GM19023 (cell line): ENCODE measurements at regions not wholly inside any gene's neighbourhood (a gene's known extent, or its start where the extent isn't known, plus 50 kb on each side); places are given as distances from the start of the nearest gene placed in this dataset.

Experiments used
- ATAC-seq: cut with Tn5 transposase; IDR thresholded peaks from one replicate; pipeline ENCODE4 v1.9.1; 2021; ENCODE audit warnings: mild to moderate bottlenecking, moderate library complexity; ENCODE audit not compliant: unreplicated experiment

DNA sequence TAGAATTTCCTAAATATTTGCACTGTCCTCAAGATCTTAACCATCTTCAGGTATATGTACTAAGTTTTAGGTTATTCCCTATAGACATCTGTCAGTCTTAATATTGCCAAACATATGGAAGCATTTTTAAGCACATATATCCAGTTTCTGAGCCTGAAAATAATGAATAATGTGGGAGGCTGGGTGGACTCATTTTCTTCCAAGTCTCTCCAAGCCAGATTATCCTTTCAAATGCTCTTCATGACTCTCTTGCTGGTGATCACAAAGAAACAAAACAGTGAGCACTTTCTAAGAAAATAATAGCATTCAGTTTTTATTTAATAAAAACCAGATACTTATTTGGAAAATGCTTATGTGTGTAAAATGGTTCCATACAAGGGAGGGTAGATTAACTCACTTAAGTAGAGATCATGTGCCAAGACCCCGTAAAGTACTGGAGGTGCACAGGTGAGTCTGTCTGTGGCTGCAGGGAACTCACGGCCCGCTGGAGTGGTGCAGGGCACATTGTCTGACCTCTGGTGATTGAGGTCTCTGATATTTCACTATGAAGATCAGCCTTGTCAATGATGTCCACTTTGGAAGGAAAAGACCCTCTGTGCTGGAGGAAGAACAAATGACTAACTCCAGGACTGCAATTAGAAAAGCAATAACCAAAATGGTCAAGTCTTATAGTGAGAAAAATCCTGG lies 161.6 kb downstream of the TMEM18 start:
- ATAC-seq = no peak

- no peak for ATAC-seq
These were observed 163.1 kb downstream of the TMEM18 start for GRCh38 chr2:513981-514706.

DNA sequence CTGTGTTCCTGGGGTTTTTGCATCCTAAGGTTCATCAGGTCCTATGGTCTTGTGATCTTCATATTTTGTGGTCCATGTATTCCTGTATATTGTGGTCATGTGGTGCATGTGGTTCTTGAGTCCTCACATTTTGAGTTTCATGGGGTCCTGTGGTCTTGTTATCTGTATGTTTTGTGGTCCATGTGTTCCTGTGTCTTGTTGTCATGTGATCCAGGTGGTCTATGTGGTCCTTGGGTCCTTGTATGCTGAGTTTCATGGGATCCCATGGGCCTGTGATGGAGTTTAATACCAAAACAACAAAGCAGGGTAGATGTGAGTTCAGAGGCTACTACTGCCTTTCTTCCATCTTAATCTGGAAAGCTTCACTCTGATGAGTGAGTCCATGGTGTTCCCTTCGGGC lies 166.4 kb downstream of the TMEM18 start:
- ATAC-seq = no peak

GRCh38 chr2:509888-510287 lies 167.3 kb downstream of the TMEM18 start:
- no peak for ATAC-seq

- ATAC-seq = no peak
These were observed 169.1 kb downstream of the TMEM18 start for GRCh38 chr2:508121-508520.

- no peak for ATAC-seq
These were observed 170.3 kb downstream of the TMEM18 start for GRCh38 chr2:506866-507265.

DNA sequence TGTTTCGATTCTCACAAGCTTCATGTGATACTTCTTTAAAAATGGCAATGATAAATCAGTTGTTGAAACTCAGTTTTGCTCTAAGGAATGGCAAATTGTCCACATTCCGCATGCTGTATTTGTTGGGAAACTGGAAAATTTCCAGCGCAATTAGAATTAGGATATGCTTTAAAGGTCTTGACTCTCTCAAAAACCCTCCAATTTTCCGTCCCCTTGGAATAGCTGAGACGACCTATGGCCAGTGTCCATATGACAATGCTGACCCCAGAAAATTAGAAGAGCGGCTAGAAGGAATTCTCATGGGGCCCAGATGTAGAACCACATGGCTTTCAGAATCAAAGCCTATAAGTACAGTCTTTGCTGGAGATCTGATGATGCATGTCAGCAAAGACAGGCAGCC lies 170.8 kb downstream of the TMEM18 start:
- ATAC-seq = no peak

- ATAC-seq = no peak
These were observed 171.3 kb downstream of the TMEM18 start for GRCh38 chr2:505941-506340.

DNA sequence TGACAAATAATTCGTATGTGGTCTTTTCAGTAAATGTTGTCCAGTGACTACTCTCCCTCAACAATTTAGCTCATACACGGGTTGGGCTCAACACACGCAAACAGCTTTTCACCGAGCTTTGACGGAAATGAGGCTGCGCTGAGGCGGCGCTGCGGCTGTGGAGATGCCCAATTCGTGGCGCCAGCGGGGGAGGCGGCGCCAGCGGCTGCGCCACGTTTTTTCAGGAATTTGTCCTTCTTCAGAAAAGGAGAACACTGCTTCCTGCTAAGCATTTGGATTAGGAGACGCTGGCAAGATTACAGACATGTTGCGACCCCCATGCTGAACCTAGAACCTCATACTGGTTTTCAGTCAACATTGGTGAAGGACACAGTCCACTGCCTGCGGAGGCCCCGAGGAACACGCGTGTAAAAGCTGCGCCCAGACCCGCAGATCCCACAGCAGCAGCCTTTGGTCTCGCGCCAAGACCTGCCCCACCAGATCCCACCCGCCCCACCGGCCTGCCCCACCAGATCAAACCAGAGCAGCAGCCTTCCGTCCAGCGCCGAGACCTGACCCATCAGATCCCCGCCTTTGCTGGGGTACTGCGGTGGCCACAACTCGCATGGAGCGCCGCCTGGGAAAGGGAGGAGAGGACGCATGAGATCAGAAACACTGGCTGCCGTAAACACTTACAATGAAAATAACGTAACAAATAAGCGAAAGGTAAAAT lies 173.8 kb downstream of the TMEM18 start:
- no peak for ATAC-seq

- ATAC-seq = no peak
These were observed 174.4 kb downstream of the TMEM18 start for GRCh38 chr2:502831-503230.

DNA sequence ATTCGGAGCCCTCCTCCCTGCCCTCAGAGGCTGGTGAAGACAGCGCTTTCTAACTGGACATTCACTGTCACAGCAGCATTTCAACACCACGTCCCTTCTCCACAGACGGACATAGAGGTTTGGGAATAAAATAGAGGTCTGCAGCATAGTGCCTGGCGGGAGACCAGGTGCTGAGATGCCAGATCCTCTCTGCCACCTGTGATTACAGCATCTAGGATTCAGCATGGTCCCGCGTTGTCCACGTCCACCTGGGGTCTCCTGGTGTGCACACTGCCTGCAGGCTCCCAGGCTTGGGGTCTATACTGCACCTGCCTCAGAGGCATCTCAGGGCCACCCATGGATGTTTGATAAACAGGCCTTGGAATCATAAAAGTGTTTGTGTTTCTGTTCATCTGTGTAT lies 175.5 kb downstream of the TMEM18 start:
- ATAC-seq = no peak

- ATAC-seq = no peak
These were observed 176.1 kb downstream of the TMEM18 start for GRCh38 chr2:501130-501529.

- ATAC-seq = no peak
These were observed 177.5 kb downstream of the TMEM18 start for GRCh38 chr2:499726-500125.

DNA sequence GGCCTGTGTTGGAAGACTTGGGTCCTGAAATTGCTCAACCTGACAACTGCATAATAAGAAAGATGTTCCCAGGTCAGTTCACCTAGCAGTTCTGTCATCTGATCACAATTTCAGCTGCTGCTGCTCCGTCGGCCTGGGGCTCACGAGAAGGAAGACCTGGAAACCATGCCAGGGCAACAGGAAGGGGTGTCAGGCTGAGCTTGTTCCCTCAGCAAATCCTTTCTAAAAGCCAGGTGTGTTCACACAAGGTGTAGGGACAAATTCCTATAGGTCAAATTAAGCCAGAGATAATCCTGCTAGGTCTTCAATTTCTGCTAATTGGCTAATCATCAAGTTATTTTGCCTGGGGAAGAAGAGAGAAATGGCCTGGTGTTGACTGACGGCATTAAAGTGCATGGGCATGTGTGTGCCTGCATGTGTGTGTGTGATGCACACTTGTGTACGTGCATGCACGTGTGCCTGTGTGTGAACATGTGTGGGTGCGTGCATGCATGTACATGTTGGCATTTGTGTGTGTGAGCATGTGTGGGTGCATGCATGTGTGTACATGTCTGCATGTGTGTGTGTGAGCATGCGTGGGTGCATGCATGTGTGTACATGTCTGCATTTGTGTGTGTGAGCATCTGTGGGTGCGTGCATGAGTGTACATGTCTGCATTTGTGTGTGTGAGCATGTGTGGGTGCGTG lies 178.6 kb downstream of the TMEM18 start:
- no peak for ATAC-seq

DNA sequence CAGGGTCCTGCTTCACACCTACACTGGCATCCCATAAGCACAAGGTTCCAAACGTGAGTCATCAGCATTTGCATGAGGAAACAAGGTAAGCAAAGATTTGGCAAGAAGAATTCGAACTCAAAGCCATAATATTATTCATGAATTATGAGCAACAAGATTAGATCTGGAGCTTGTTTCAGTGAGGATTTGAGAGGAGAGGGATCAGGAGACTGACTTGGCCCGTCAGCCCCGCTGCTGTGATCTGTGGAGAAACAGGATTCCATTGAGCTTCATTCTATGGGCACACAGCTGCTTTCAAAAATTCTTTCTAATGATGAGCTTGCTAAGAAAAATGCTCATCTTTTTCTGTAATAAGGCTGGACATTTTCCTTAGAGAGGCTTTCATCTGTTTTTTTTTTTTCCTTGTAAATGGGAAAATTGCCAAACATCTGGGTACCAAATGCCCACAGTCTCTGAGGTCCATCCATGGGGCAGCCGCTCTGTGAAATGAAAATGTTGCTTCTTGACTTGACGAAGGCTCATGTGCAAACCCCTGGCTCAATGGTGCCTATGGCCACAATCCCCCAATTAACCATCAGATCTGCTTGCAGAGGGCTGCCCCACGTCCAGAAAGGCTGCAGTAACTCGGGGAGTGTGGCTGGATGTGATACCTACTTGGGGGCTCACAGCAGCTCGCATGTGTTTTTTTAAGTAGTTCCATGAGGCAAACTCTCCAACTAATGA lies 179.3 kb downstream of the TMEM18 start:
- no peak for ATAC-seq

GRCh38 chr2:496729-497128 lies 180.5 kb downstream of the TMEM18 start:
- no peak for ATAC-seq

DNA sequence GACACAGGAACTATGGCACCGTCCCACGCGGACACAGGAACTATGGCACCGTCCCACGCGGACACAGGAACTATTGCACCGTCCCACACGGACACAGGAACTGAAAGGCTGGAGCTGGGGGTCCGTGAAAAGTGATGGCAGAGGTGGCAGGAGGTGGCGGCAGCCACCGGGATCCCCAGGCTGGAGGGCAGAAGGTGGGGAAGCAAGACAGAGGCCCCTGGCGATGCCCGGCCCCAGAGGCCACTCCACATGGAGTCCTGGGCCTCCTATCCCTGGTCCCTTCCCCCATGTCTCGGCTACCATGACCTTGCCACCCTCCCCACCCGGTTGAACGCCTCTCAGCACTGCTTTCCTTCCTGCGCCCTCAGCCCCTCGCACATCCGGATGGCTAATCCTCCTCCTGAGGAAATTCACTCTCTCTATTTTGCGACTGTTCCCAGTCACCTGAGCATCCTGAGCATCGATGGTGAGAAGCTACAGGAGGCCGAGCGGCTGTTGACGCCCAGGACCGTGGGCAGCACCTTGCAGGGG lies 181.4 kb downstream of the TMEM18 start:
- ATAC-seq = no peak

DNA sequence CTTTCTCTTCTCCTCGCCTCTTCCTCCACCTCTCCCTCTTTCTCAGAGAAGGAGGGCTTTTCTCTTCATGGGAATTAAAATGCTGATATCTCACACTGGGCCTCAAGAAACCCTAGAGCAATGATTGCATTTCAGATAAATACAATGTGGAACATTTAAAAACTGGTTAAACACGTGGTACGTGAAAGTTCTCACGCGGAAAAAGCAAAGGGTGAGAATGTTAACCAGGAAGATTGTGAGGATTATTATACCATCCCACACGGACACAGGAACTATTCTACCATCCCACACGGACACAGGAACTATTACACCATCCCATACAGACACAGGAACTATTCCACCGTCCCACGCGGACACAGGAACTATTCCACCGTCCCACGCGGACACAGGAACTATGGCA lies 182.4 kb downstream of the TMEM18 start:
- ATAC-seq = no peak

GRCh38 chr2:493228-493627 lies 184.0 kb downstream of the TMEM18 start:
- ATAC-seq = no peak

DNA sequence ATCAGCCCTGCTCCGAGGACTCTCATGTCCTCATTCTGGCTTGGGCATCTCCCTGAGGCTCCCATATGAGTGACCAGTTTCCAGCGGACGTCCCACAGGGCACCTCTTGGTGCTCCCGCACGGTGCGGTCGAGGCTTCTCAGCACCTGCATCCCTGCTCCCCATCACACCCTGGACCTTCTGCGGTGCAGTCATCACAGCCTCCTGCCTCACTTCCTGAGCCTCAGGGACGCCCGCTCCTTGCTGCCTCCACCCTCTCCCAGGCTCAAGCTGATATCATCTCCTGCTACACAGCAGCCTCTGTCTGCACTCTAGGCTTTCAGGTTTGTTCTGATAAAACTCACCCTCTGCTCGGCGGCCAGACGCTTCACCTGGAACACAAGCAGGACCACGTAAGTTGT lies 185.0 kb downstream of the TMEM18 start:
- no peak for ATAC-seq

GRCh38 chr2:489838-490237 lies 187.4 kb downstream of the TMEM18 start:
- no peak for ATAC-seq
